GM12865 (cell line): ENCODE measurements at regions not wholly inside any gene's neighbourhood (a gene's known extent, or its start where the extent isn't known, plus 50 kb on each side); places are given as distances from the start of the nearest gene placed in this dataset.

Experiments used
- DNase-seq: peaks from one replicate; pipeline ENCODE4 v3.0.0; 2010; ENCODE audit warnings: low read depth
- H3K4me3 ChIP-seq: 2 replicates; pipeline ENCODE4 v1.5.1; 2011; ENCODE audit warnings: mild to moderate bottlenecking, low read depth, low read length, control low read depth
- CTCF ChIP-seq: IDR thresholded peaks from 2 replicates; pipeline ENCODE4 v1.5.1; 2011; ENCODE audit warnings: low read length, control low read depth, low read depth, inconsistent platforms; ENCODE audit not compliant: insufficient read depth; ENCODE audit errors: missing control alignments

GRCh38 chr9:22590336-22591033, 143.9 kb downstream of the DMRTA1 start:
- H3K4me3 ChIP-seq: no peak overlapping the region
- no peak for TF ChIP-seq CTCF
- no peak for DNase-seq

- DNase-seq: no peak
- TF ChIP-seq CTCF: no peak
- H3K4me3 ChIP-seq: no peak overlapping the region
Measured at GRCh38 chr9:22595805-22596204, 149.2 kb downstream of the DMRTA1 start.

- no peak overlapping the region for H3K4me3 ChIP-seq
- DNase-seq: no peak
- no peak for TF ChIP-seq CTCF
Measured at GRCh38 chr9:22617156-22617555, 170.5 kb downstream of the DMRTA1 start.

GRCh38 chr9:22622815-22623214, 176.2 kb downstream of the DMRTA1 start:
- DNase-seq: no peak
- TF ChIP-seq CTCF: no peak
- H3K4me3 ChIP-seq: no peak overlapping the region

GRCh38 chr9:22623236-22623635, 176.6 kb downstream of the DMRTA1 start:
- DNase-seq: no peak
- no peak for TF ChIP-seq CTCF
- no peak overlapping the region for H3K4me3 ChIP-seq

GRCh38 chr9:22625540-22625939, 178.9 kb downstream of the DMRTA1 start:
- no peak for TF ChIP-seq CTCF
- DNase-seq: no peak
- H3K4me3 ChIP-seq: no peak overlapping the region

- DNase-seq: no peak
- no peak for TF ChIP-seq CTCF
- no peak overlapping the region for H3K4me3 ChIP-seq
Measured at GRCh38 chr9:22643541-22643940, 196.9 kb downstream of the DMRTA1 start.
